Mesendoderm (in vitro differentiated cells): ENCODE measurements at regions not wholly inside any gene's neighbourhood (a gene's known extent, or its start where the extent isn't known, plus 50 kb on each side); places are given as distances from the start of the nearest gene placed in this dataset.
A peak's percentile ranks its signal among the peaks of the same experiment; 100 is the strongest.

Source experiments
- DNase-seq: peaks from one replicate; pipeline ENCODE4 v3.0.0; 2013
- H2AK5ac ChIP-seq: 2 replicates; pipeline ENCODE4 v1.6.1; 2013; ENCODE audit warnings: low read length, inconsistent platforms
- H2BK120ac ChIP-seq: 2 replicates; pipeline ENCODE4 v1.6.1; 2013; ENCODE audit warnings: low read depth, mild to moderate bottlenecking, low read length, moderate library complexity, mixed read lengths
- H2BK15ac ChIP-seq: replicated peaks from 2 replicates; pipeline ENCODE4 v1.6.1; 2013; ENCODE audit warnings: low read depth, mild to moderate bottlenecking, moderate library complexity
- H2BK5ac ChIP-seq: 2 replicates; pipeline ENCODE4 v1.6.1; 2013; ENCODE audit warnings: low read length, inconsistent platforms
- H3K18ac ChIP-seq: 2 replicates; pipeline ENCODE4 v1.6.1; 2013; ENCODE audit warnings: mild to moderate bottlenecking, low read length, mixed read lengths
- H3K23ac ChIP-seq: one replicate; pipeline ENCODE4 v1.6.1; 2013; ENCODE audit warnings: low read length
- H3K27ac ChIP-seq: 2 replicates; pipeline ENCODE4 v1.5.1; 2013; ENCODE audit warnings: low read depth, mild to moderate bottlenecking, inconsistent platforms, low read length, moderate library complexity
- H3K27me3 ChIP-seq: 2 replicates; pipeline ENCODE4 v1.6.1; 2013; ENCODE audit warnings: low read length, control low read depth, mild to moderate bottlenecking, inconsistent platforms; ENCODE audit not compliant: insufficient read depth, poor library complexity
- H3K36me3 ChIP-seq: 2 replicates; pipeline ENCODE4 v1.6.1; 2013; ENCODE audit warnings: low read length, inconsistent platforms; ENCODE audit not compliant: control insufficient read depth, insufficient read depth
- H3K4ac ChIP-seq: one replicate; pipeline ENCODE4 v1.6.1; 2013; ENCODE audit warnings: low read depth, mild to moderate bottlenecking, low read length, moderate library complexity
- H3K4me1 ChIP-seq: 2 replicates; pipeline ENCODE4 v1.6.1; 2013; ENCODE audit warnings: low read depth, low read length, inconsistent platforms; ENCODE audit not compliant: control insufficient read depth
- H3K4me2 ChIP-seq: 2 replicates; pipeline ENCODE4 v1.6.1; 2013; ENCODE audit warnings: low read length
- H3K4me3 ChIP-seq: 2 replicates; pipeline ENCODE4 v1.5.1; 2013; ENCODE audit warnings: mild to moderate bottlenecking, low read length
- H3K56ac ChIP-seq: one replicate; pipeline ENCODE4 v1.6.1; 2013; ENCODE audit warnings: low read length
- H3K79me1 ChIP-seq: 2 replicates; pipeline ENCODE4 v1.6.1; 2013; ENCODE audit warnings: low read length, inconsistent platforms
- H3K79me2 ChIP-seq: 2 replicates; pipeline ENCODE4 v1.6.1; 2013; ENCODE audit warnings: mild to moderate bottlenecking, low read length; ENCODE audit not compliant: control insufficient read depth, insufficient read depth
- H3K9ac ChIP-seq: 2 replicates; pipeline ENCODE4 v1.6.1; 2013; ENCODE audit warnings: low read length, inconsistent platforms
- H4K5ac ChIP-seq: one replicate; pipeline ENCODE4 v1.6.1; 2013; ENCODE audit warnings: low read length
- H4K8ac ChIP-seq: one replicate; pipeline ENCODE4 v1.6.1; 2013; ENCODE audit warnings: low read depth, mild to moderate bottlenecking, control low read depth, low read length, moderate library complexity
- WGBS: extraction: QIAGEN DNeasy Blood & Tissue Kit; methylation state at CpG from one replicate; pipeline ENCODE4 v1.1.7; 2013; ENCODE audit warnings: low lambda C conversion rate, missing lambda C conversion rate; ENCODE audit not compliant: insufficient coverage; ENCODE audit errors: extremely low coverage; 5-methylcytosine and 5-hydroxymethylcytosine counted together

GRCh38 chr11:134731213-134731961 is 319.3 kb upstream of the B3GAT1 start:
- WGBS, result no CpG with 5 or more reads among the region's 9 CpGs
- peak overlapping the region; percentile 26 for H3K9ac ChIP-seq
- H4K8ac ChIP-seq, result no peak overlapping the region
- H3K4me1 ChIP-seq, result peaks cover 4% of the 10 kb centered on the region
- H3K18ac ChIP-seq, result peak overlapping the region; percentile 15
- no peak overlapping the region for H3K23ac ChIP-seq
- no peaks in the 10 kb centered on the region for H3K79me2 ChIP-seq
- no peak overlapping the region for H3K4ac ChIP-seq
- H2BK15ac ChIP-seq, result no peak overlapping the region
- H4K5ac ChIP-seq, result no peak overlapping the region
- peak overlapping the region; percentile 88 for H3K27ac ChIP-seq
- no peak overlapping the region for H3K4me3 ChIP-seq
- H2BK5ac ChIP-seq, result peak overlapping the region; percentile 27
- no peak overlapping the region for H2AK5ac ChIP-seq
- no peak overlapping the region for H2BK120ac ChIP-seq
- DNase-seq, result peak; percentile 85
- H3K79me1 ChIP-seq, result no peaks in the 10 kb centered on the region
- peak overlapping the region; percentile 34 for H3K56ac ChIP-seq
- no peaks in the 10 kb centered on the region for H3K36me3 ChIP-seq
- H3K4me2 ChIP-seq, result no peak overlapping the region
- H3K27me3 ChIP-seq, result no peaks in the 10 kb centered on the region

DNA sequence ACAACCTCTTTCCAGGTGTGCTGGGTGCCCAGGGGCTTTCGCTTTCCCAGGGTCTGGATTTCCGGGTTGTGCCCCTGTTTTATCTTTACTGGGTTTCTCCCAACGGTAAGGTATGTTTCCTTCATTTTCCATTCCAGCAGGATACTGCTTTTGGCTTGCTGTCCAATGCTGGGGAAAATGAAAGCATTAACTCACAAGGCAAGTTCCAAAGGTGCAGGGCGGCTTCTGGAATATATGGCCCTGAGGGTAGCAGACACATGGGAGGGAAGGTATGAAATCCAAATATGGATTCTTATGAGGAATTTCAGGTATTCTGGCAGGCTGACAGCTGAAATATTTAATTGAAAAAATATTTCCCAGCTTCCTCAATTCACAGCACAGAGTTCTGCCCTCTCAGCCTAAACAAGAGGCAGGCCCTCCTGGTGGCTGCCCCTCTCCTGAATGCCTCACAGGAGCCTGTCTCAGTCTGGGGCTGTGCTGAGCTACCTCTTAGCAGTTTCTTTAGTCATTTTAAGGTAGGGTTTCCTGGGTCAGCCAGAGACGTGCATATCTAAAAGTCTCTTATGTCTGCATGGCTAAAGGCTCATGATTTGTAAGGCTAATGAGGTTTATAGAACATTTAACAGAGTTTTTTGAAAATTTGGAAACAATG is 318.6 kb upstream of the B3GAT1 start:
- Histone ChIP-seq H3K4me1 (peaks cover 4% of the 10 kb centered on the region), H3K79me2 (no peaks in the 10 kb centered on the region), H4K5ac (no peak overlapping the region), H3K36me3 (no peaks in the 10 kb centered on the region), H3K18ac (peak overlapping the region; percentile 61), H2AK5ac (no peak overlapping the region), H2BK120ac (peak overlapping the region; percentile 52), H3K56ac (peak overlapping the region; percentile 62), H3K4me2 (no peak overlapping the region), H3K27ac (peak overlapping the region; percentile 84), H3K23ac (no peak overlapping the region), H3K9ac (peak overlapping the region; percentile 44), H3K4me3 (no peak overlapping the region), H2BK15ac (no peak overlapping the region), H4K8ac (no peak overlapping the region), H3K79me1 (no peaks in the 10 kb centered on the region), H3K4ac (peak overlapping the region; percentile 37), H3K27me3 (no peaks in the 10 kb centered on the region), H2BK5ac (peak overlapping the region; percentile 76)
- DNase-seq, result peak; percentile 28
- WGBS, result no CpG with 5 or more reads among the region's 5 CpGs

DNA sequence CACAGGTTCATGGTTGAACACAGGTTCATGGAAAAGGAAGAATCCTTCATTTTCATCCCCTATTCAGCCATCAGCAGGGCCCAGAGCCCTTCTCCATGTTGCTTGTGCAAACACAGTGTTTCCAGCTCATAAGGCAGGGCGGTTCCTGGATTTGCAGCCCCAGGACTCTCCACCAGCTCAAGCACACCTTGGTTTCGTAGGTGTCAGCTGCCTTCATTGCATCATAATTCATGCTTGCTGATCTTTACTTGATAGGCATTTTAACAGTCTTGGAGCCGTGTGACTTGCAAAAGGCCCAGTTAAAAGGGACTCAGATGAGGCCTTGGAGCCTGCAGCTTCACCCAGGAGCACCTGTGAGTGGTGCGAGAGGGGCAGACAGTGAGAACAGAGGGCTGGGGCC is 318.1 kb upstream of the B3GAT1 start:
- no CpG with 5 or more reads among the region's 4 CpGs for WGBS
- H4K5ac ChIP-seq, result no peak overlapping the region
- DNase-seq, result no peak
- H3K4me1 ChIP-seq, result peaks cover 4% of the 10 kb centered on the region
- H3K36me3 ChIP-seq, result no peaks in the 10 kb centered on the region
- H2BK5ac ChIP-seq, result peak overlapping the region; percentile 53
- no peak overlapping the region for H3K9ac ChIP-seq
- peak overlapping the region; percentile 62 for H3K56ac ChIP-seq
- H4K8ac ChIP-seq, result no peak overlapping the region
- H2AK5ac ChIP-seq, result no peak overlapping the region
- no peaks in the 10 kb centered on the region for H3K79me1 ChIP-seq
- no peak overlapping the region for H3K4me2 ChIP-seq
- no peak overlapping the region for H3K4me3 ChIP-seq
- H2BK120ac ChIP-seq, result peak overlapping the region; percentile 52
- H3K23ac ChIP-seq, result no peak overlapping the region
- no peaks in the 10 kb centered on the region for H3K27me3 ChIP-seq
- H2BK15ac ChIP-seq, result no peak overlapping the region
- peak overlapping the region; percentile 61 for H3K18ac ChIP-seq
- no peaks in the 10 kb centered on the region for H3K79me2 ChIP-seq
- H3K27ac ChIP-seq, result peak overlapping the region; percentile 84
- peak overlapping the region; percentile 37 for H3K4ac ChIP-seq

- Histone ChIP-seq H3K4ac (no peak overlapping the region), H3K4me3 (no peak overlapping the region), H3K23ac (no peak overlapping the region), H3K79me1 (no peaks in the 10 kb centered on the region), H2BK120ac (no peak overlapping the region), H2AK5ac (no peak overlapping the region), H3K79me2 (no peaks in the 10 kb centered on the region), H3K18ac (no peak overlapping the region), H3K9ac (no peak overlapping the region), H3K4me1 (peaks cover 4% of the 10 kb centered on the region), H3K27ac (no peak overlapping the region), H2BK5ac (no peak overlapping the region), H3K27me3 (no peaks in the 10 kb centered on the region), H4K8ac (no peak overlapping the region), H3K4me2 (no peak overlapping the region), H4K5ac (no peak overlapping the region), H2BK15ac (no peak overlapping the region), H3K36me3 (no peaks in the 10 kb centered on the region), H3K56ac (no peak overlapping the region)
- no peak for DNase-seq
- no CpG with 5 or more reads among the region's 9 CpGs for WGBS
These were observed 316.1 kb upstream of the B3GAT1 start for GRCh38 chr11:134728186-134728585.

- DNase-seq, result no peak
- Histone ChIP-seq H3K4me1 (peaks cover 4% of the 10 kb centered on the region), H3K79me1 (no peaks in the 10 kb centered on the region), H2AK5ac (no peak overlapping the region), H3K9ac (no peak overlapping the region), H3K79me2 (no peaks in the 10 kb centered on the region), H2BK5ac (no peak overlapping the region), H2BK15ac (no peak overlapping the region), H4K5ac (no peak overlapping the region), H3K27ac (no peak overlapping the region), H3K36me3 (no peaks in the 10 kb centered on the region), H3K27me3 (no peaks in the 10 kb centered on the region), H2BK120ac (no peak overlapping the region), H3K18ac (no peak overlapping the region), H3K23ac (no peak overlapping the region), H3K56ac (no peak overlapping the region), H4K8ac (no peak overlapping the region), H3K4me3 (no peak overlapping the region), H3K4me2 (no peak overlapping the region), H3K4ac (no peak overlapping the region)
- no CpG with 5 or more reads among the region's 5 CpGs for WGBS
These were observed 315.6 kb upstream of the B3GAT1 start for GRCh38 chr11:134727636-134728035.
